DOHH2 (cell line): ENCODE measurements at regions not wholly inside any gene's neighbourhood (a gene's known extent, or its start where the extent isn't known, plus 50 kb on each side); places are given as distances from the start of the nearest gene placed in this dataset.

Experiments
- EZH2phosphoT487 ChIP-seq: fragments of 200-600 bp; sonication (generic); IDR thresholded peaks from 2 replicates; pipeline ENCODE4 v1.6.1; 2017; ENCODE audit warnings: borderline replicate concordance, mild to moderate bottlenecking, antibody characterized with exemption, low read length, moderate library complexity, mixed read lengths
- TF ChIP-seq, protein P1 (sequence below): fragments of 200-600 bp; sonication (generic); IDR thresholded peaks from one replicate; pipeline ENCODE4 v1.5.1; 2014; ENCODE audit warnings: antibody characterized with exemption, mild to moderate bottlenecking, low read depth, low read length; ENCODE audit not compliant: poor library complexity, severe bottlenecking

DNA sequence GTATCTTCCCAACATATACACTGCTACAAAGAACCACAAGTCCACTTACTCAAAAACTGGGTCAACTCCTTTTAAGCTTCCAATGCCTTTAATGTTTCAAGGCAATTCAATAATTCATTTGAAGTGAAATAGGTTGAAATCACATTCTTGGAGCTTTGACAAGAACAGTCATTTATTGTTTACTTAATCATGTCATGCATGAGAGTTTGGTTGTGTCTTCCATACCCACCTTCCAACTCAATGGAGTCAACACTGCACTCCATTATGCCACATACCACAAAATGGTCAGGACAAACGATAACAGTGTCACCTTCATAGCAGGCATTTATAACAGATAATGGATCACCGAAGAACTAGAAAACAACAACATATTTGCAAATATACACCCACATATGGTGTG lies 506.3 kb downstream of the UQCRFS1 start:
- TF ChIP-seq, protein P1, sequence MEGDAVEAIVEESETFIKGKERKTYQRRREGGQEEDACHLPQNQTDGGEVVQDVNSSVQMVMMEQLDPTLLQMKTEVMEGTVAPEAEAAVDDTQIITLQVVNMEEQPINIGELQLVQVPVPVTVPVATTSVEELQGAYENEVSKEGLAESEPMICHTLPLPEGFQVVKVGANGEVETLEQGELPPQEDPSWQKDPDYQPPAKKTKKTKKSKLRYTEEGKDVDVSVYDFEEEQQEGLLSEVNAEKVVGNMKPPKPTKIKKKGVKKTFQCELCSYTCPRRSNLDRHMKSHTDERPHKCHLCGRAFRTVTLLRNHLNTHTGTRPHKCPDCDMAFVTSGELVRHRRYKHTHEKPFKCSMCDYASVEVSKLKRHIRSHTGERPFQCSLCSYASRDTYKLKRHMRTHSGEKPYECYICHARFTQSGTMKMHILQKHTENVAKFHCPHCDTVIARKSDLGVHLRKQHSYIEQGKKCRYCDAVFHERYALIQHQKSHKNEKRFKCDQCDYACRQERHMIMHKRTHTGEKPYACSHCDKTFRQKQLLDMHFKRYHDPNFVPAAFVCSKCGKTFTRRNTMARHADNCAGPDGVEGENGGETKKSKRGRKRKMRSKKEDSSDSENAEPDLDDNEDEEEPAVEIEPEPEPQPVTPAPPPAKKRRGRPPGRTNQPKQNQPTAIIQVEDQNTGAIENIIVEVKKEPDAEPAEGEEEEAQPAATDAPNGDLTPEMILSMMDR = no peak
- TF ChIP-seq EZH2phosphoT487 = no peak
